ENCODE measurements at regions not wholly inside any gene's neighbourhood (a gene's known extent, or its start where the extent isn't known, plus 50 kb on each side); places are given as distances from the start of the nearest gene placed in this dataset.

DNA sequence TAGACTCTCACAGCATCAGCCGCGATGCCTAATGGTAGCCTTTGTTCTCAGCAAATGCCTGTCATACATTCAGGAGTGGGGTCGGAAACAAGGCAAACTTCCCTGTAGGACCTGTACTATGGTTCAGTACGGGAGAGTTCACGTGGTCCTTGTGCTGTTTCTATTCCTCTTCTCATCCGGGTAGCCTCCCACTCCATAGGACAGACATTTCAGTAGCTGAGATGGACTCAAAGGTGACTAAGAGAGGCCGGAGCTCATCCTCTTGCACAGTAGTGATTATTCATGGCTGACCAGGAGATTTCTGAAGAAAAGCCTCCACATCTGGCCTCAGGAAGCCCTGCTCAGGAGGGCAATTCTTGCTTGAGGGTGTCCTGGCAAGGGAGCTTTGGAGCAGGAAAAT, 117.8 kb upstream of the SPRED2 start:
- DNase-seq (ENCODE audit: low read depth) = no peak
- no peak overlapping the region for H3K4me3 ChIP-seq (ENCODE audit: low read depth, low read length)
- TF ChIP-seq, protein P1, sequence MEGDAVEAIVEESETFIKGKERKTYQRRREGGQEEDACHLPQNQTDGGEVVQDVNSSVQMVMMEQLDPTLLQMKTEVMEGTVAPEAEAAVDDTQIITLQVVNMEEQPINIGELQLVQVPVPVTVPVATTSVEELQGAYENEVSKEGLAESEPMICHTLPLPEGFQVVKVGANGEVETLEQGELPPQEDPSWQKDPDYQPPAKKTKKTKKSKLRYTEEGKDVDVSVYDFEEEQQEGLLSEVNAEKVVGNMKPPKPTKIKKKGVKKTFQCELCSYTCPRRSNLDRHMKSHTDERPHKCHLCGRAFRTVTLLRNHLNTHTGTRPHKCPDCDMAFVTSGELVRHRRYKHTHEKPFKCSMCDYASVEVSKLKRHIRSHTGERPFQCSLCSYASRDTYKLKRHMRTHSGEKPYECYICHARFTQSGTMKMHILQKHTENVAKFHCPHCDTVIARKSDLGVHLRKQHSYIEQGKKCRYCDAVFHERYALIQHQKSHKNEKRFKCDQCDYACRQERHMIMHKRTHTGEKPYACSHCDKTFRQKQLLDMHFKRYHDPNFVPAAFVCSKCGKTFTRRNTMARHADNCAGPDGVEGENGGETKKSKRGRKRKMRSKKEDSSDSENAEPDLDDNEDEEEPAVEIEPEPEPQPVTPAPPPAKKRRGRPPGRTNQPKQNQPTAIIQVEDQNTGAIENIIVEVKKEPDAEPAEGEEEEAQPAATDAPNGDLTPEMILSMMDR (IDR thresholded peaks at IDR 0.05; ENCODE audit: low read depth, low read length) = no peak
- TF ChIP-seq MYC (IDR thresholded peaks at IDR 0.05; ENCODE audit: low read depth, low read length) (no peak), POLR2A (IDR thresholded peaks at IDR 0.05; ENCODE audit: extremely low read depth, insufficient read length) (no peak)
- TF ChIP-seq, protein P2, sequence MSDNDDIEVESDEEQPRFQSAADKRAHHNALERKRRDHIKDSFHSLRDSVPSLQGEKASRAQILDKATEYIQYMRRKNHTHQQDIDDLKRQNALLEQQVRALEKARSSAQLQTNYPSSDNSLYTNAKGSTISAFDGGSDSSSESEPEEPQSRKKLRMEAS (IDR thresholded peaks at IDR 0.05; ENCODE audit: low read depth, low read length) = no peak

DNA sequence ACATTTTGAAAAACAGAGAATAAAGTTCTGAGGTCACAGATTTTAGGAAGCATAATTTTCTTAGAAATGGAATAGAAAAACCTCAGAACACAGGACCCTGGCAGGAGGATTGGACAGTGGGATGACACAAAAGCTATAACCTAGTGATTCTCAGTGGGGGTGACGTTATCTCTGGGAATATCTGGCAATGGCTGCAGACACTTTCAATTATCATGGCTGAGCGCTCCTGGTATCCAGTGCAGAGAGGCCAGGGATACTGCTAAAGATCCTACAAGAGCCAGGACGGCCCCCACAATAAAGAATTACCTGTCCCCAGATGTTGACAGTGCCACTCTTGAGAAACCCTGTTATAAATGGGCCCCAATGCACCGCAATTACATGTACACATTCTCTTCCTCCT, 117.2 kb upstream of the SPRED2 start:
- H3K4me3 ChIP-seq (ENCODE audit: low read depth, low read length) = no peak overlapping the region
- DNase-seq (ENCODE audit: low read depth) = no peak
- no peak for TF ChIP-seq POLR2A (IDR thresholded peaks at IDR 0.05; ENCODE audit: extremely low read depth, insufficient read length)
- TF ChIP-seq, protein P1 (IDR thresholded peaks at IDR 0.05; ENCODE audit: low read depth, low read length) = no peak
- TF ChIP-seq, protein P2 (IDR thresholded peaks at IDR 0.05; ENCODE audit: low read depth, low read length) = no peak
- no peak for TF ChIP-seq MYC (IDR thresholded peaks at IDR 0.05; ENCODE audit: low read depth, low read length)

DNA sequence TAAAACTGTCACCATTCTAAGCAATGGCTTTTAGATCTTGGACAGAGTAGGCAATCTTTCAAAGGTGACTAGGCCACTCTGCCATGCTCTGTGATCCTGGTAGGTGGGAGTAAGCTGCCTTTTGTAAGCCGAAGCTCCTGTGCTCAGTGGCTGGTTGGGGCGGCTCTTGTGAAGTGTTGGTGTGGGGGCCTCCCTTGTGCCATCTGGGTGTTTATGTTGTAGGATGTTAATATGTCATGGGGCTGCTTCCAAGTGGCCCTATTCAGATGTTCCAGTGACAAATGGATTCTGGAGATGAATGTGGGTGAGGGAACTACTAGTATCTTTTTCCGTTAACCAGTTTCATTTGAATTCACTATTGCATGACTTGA, 116.8 kb upstream of the SPRED2 start:
- no peak overlapping the region for H3K4me3 ChIP-seq (ENCODE audit: low read depth, low read length)
- TF ChIP-seq, protein P2 (IDR thresholded peaks at IDR 0.05; ENCODE audit: low read depth, low read length) = no peak
- TF ChIP-seq MYC (IDR thresholded peaks at IDR 0.05; ENCODE audit: low read depth, low read length) = no peak
- TF ChIP-seq, protein P1 (IDR thresholded peaks at IDR 0.05; ENCODE audit: low read depth, low read length) = no peak
- no peak for TF ChIP-seq POLR2A (IDR thresholded peaks at IDR 0.05; ENCODE audit: extremely low read depth, insufficient read length)
- no peak for DNase-seq (ENCODE audit: low read depth)

DNA sequence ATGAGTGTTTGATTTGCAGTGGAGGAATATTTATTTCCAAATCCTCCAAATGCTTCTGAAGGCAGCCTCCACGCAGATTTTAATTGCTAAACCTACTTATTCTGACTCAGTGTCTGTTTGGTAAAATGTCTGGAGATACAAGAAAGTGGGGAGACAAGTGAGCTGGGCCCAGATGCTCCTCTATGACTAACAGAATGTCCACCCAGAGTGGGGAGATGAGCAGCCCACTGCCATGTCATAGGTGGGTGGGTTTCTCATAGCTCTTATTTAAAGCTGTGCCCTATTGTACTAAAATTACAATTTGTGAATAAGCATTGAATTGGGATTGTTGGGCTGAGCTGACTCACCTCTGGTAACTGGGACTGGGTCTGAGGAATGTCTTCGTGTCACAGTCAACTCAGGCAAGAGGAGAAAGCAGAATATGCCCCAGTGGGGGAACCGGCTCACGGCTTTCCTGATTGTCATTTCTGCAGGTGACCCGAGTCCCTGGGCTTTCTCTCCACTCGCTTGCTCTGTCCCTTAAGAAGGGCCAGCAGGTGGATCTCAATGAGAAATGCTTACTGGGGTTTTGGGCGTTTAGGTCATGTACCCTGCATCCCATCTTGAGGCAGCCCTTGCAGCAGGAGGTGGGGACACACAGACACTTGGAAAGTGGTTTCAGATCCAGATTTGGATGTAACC, 116.3 kb upstream of the SPRED2 start:
- TF ChIP-seq, protein P1 (IDR thresholded peaks at IDR 0.05; ENCODE audit: low read depth, low read length) = no peak
- TF ChIP-seq, protein P2 (IDR thresholded peaks at IDR 0.05; ENCODE audit: low read depth, low read length) = no peak
- TF ChIP-seq MYC (IDR thresholded peaks at IDR 0.05; ENCODE audit: low read depth, low read length) = no peak
- no peak for TF ChIP-seq POLR2A (IDR thresholded peaks at IDR 0.05; ENCODE audit: extremely low read depth, insufficient read length)
- H3K4me3 ChIP-seq (ENCODE audit: low read depth, low read length) = no peak overlapping the region
- no peak for DNase-seq (ENCODE audit: low read depth)

DNA sequence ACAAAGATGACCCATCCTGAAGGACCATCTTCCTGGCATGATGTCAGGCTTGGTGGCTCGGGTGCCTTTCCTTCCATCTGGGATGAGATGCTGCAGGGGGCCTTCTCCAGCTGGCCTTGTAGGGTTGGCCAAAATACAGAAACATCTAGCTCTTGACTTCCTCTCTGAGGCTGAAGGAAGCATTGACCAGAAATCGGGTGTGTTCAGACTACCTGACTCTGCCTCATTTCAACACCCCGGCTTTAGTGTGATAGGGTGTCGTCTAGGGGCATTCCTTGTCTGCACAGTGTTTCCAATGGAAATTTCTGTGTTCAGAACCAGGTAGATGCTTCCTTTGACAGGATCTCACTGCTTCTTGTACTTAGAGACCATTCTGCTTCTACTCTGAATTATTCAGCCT, 115.7 kb upstream of the SPRED2 start:
- DNase-seq (ENCODE audit: low read depth) = no peak
- H3K4me3 ChIP-seq (ENCODE audit: low read depth, low read length) = no peak overlapping the region
- TF ChIP-seq POLR2A (IDR thresholded peaks at IDR 0.05; ENCODE audit: extremely low read depth, insufficient read length) (no peak), MYC (IDR thresholded peaks at IDR 0.05; ENCODE audit: low read depth, low read length) (no peak)
- TF ChIP-seq, protein P1 (IDR thresholded peaks at IDR 0.05; ENCODE audit: low read depth, low read length) = no peak
- TF ChIP-seq, protein P2 (IDR thresholded peaks at IDR 0.05; ENCODE audit: low read depth, low read length) = no peak

Data from NB4 (cell line).